Muscle of leg (tissue), 3 donors: ENCODE measurements at regions not wholly inside any gene's neighbourhood (a gene's known extent, or its start where the extent isn't known, plus 50 kb on each side); places are given as distances from the start of the nearest gene placed in this dataset.

Experiments used
- DNase-seq: peaks from one replicate; pipeline ENCODE4 v3.0.0; 2013
- H3K27ac ChIP-seq: one replicate; pipeline ENCODE4 v1.5.1; 2013; ENCODE audit warnings: mild to moderate bottlenecking, low read length, control low read depth
- H3K27me3 ChIP-seq: one replicate; pipeline ENCODE4 v1.6.1; 2013; ENCODE audit warnings: low read length; ENCODE audit not compliant: control insufficient read depth, insufficient read depth
- H3K36me3 ChIP-seq: one replicate; pipeline ENCODE4 v1.6.1; 2013; ENCODE audit warnings: low read length; ENCODE audit not compliant: control insufficient read depth, insufficient read depth
- H3K4me1 ChIP-seq: one replicate; pipeline ENCODE4 v1.6.1; 2013; ENCODE audit warnings: low read length; ENCODE audit not compliant: control insufficient read depth, insufficient read depth
- H3K4me3 ChIP-seq: one replicate; pipeline ENCODE4 v1.5.1; 2013; ENCODE audit warnings: low read length, control low read depth
- H3K9me3 ChIP-seq: replicated peaks from 2 replicates; pipeline ENCODE4 v1.6.1; 2013; ENCODE audit warnings: low read depth, low read length; ENCODE audit not compliant: control insufficient read depth
- WGBS: methylation state at CpG from one replicate; pipeline ENCODE4 v1.1.5; 2013; ENCODE audit warnings: missing lambda C conversion rate; ENCODE audit not compliant: insufficient coverage; 5-methylcytosine and 5-hydroxymethylcytosine counted together

- Histone ChIP-seq H3K36me3 (no peaks in the 10 kb centered on the region), H3K27ac (no peak overlapping the region), H3K27me3 (no peaks in the 10 kb centered on the region), H3K4me3 (no peak overlapping the region), H3K4me1 (no peaks in the 10 kb centered on the region), H3K9me3 (peaks cover 3% of the 10 kb centered on the region)
- no peak for DNase-seq
These were observed 993.2 kb downstream of the NTRK3 start for GRCh38 chr15:87263296-87263695.

- 81% methylated on average over 4 of the region's 5 CpGs for WGBS
- Histone ChIP-seq H3K27me3 (no peaks in the 10 kb centered on the region), H3K4me1 (no peaks in the 10 kb centered on the region), H3K27ac (no peak overlapping the region), H3K4me3 (no peak overlapping the region), H3K9me3 (no peaks in the 10 kb centered on the region), H3K36me3 (no peaks in the 10 kb centered on the region)
- DNase-seq, result no peak
These were observed 1010.9 kb downstream of the NTRK3 start for GRCh38 chr15:87245592-87245991.

GRCh38 chr15:87243474-87243873, 1013.1 kb downstream of the NTRK3 start:
- H3K27ac ChIP-seq, result no peak overlapping the region
- DNase-seq, result no peak
- no peak overlapping the region for H3K4me3 ChIP-seq
- H3K27me3 ChIP-seq, result no peaks in the 10 kb centered on the region
- no peaks in the 10 kb centered on the region for H3K4me1 ChIP-seq
- no peaks in the 10 kb centered on the region for H3K36me3 ChIP-seq
- H3K9me3 ChIP-seq, result no peaks in the 10 kb centered on the region

- no CpG with 5 or more reads among the region's 3 CpGs for WGBS
- H3K27me3 ChIP-seq, result no peaks in the 10 kb centered on the region
- no peaks in the 10 kb centered on the region for H3K4me1 ChIP-seq
- no peak for DNase-seq
- H3K27ac ChIP-seq, result no peak overlapping the region
- no peaks in the 10 kb centered on the region for H3K36me3 ChIP-seq
- no peaks in the 10 kb centered on the region for H3K9me3 ChIP-seq
- H3K4me3 ChIP-seq, result no peak overlapping the region
These were observed 1016.8 kb downstream of the NTRK3 start for GRCh38 chr15:87239582-87240230.

- Histone ChIP-seq H3K27me3 (no peaks in the 10 kb centered on the region), H3K27ac (no peak overlapping the region), H3K9me3 (no peaks in the 10 kb centered on the region), H3K4me3 (no peak overlapping the region), H3K4me1 (no peaks in the 10 kb centered on the region), H3K36me3 (no peaks in the 10 kb centered on the region)
- DNase-seq, result no peak
- WGBS, result no CpG with 5 or more reads among the region's 1 CpG
These were observed 1018.0 kb downstream of the NTRK3 start for GRCh38 chr15:87238451-87239068.

GRCh38 chr15:87228460-87228859, 1028.1 kb downstream of the NTRK3 start:
- Histone ChIP-seq H3K36me3 (no peaks in the 10 kb centered on the region), H3K27ac (no peak overlapping the region), H3K9me3 (no peaks in the 10 kb centered on the region), H3K4me3 (no peak overlapping the region), H3K27me3 (no peaks in the 10 kb centered on the region), H3K4me1 (no peaks in the 10 kb centered on the region)
- 20% methylated on average over 1 of the region's 4 CpGs for WGBS
- peak; percentile 3 for DNase-seq

- no peaks in the 10 kb centered on the region for H3K27me3 ChIP-seq
- no peaks in the 10 kb centered on the region for H3K9me3 ChIP-seq
- H3K4me3 ChIP-seq, result no peak overlapping the region
- no peak overlapping the region for H3K27ac ChIP-seq
- WGBS, result no CpG with 5 or more reads among the region's 4 CpGs
- no peak for DNase-seq
- no peaks in the 10 kb centered on the region for H3K4me1 ChIP-seq
- no peaks in the 10 kb centered on the region for H3K36me3 ChIP-seq
These were observed 1028.7 kb downstream of the NTRK3 start for GRCh38 chr15:87227846-87228245.

- H3K27me3 ChIP-seq, result no peaks in the 10 kb centered on the region
- WGBS, result no CpG with 5 or more reads among the region's 2 CpGs
- H3K4me1 ChIP-seq, result no peaks in the 10 kb centered on the region
- H3K9me3 ChIP-seq, result no peaks in the 10 kb centered on the region
- H3K4me3 ChIP-seq, result no peak overlapping the region
- no peak for DNase-seq
- no peak overlapping the region for H3K27ac ChIP-seq
- H3K36me3 ChIP-seq, result no peaks in the 10 kb centered on the region
These were observed 1031.1 kb downstream of the NTRK3 start for GRCh38 chr15:87225436-87225835.

- H3K27ac ChIP-seq, result no peak overlapping the region
- no peak overlapping the region for H3K4me3 ChIP-seq
- no peaks in the 10 kb centered on the region for H3K9me3 ChIP-seq
- DNase-seq, result no peak
- WGBS, result 65% methylated on average over 2 of the region's 3 CpGs
- H3K4me1 ChIP-seq, result no peaks in the 10 kb centered on the region
- H3K36me3 ChIP-seq, result no peaks in the 10 kb centered on the region
- H3K27me3 ChIP-seq, result no peaks in the 10 kb centered on the region
These were observed 1032.1 kb downstream of the NTRK3 start for GRCh38 chr15:87224404-87224803.

- 17% methylated on average over 1 of the region's 6 CpGs for WGBS
- H3K4me3 ChIP-seq, result no peak overlapping the region
These were observed 1036.6 kb downstream of the NTRK3 start for GRCh38 chr15:87219650-87220615.

More at GRCh38 chr15:87219650-87220615, 1036.6 kb downstream of the NTRK3 start:
- H3K27me3 ChIP-seq, result no peaks in the 10 kb centered on the region
- H3K9me3 ChIP-seq, result no peaks in the 10 kb centered on the region
- no peaks in the 10 kb centered on the region for H3K36me3 ChIP-seq
- no peak for DNase-seq
- no peaks in the 10 kb centered on the region for H3K4me1 ChIP-seq
- H3K27ac ChIP-seq, result no peak overlapping the region
